Kidney glomerular epithelial cell (primary cell): ENCODE measurements at regions not wholly inside any gene's neighbourhood (a gene's known extent, or its start where the extent isn't known, plus 50 kb on each side); places are given as distances from the start of the nearest gene placed in this dataset.
A peak's percentile ranks its signal among the peaks of the same experiment; 100 is the strongest.
"Not testable (repeated sequence)": the region's sequence is repeated elsewhere in the genome, so short reads cannot be mapped to it uniquely, and the experiment has no call there.

Source experiments
- DNase-seq: peaks from one replicate; lab custom pipeline; 2025; lab: John Stamatoyannopoulos, UW

DNA sequence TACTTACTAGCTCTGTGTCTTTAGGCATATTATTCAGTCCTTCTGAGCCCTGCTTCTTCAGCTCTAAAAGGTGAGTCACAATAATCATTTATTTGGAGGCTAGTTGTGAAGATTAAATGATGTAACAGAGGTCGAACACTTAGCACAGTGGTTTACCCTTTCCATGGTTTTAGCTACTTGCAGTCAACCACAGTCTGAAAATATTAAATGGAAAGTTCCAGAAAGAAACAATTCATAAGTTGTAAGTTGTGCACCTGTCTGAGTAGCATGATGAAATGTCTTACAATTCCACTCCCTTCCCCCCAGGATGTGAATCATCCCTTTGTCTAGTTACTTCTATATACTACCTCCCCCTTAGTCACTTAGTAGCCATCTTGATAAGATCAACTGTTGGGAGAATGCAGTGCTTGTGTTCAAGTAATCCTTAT lies 217.6 kb upstream of the THUMPD2 start:
- DNase-seq = peak; percentile 61

- no peak for DNase-seq
Observed at GRCh38 chr2:39995005-39995737, 216.1 kb upstream of the THUMPD2 start.

DNA sequence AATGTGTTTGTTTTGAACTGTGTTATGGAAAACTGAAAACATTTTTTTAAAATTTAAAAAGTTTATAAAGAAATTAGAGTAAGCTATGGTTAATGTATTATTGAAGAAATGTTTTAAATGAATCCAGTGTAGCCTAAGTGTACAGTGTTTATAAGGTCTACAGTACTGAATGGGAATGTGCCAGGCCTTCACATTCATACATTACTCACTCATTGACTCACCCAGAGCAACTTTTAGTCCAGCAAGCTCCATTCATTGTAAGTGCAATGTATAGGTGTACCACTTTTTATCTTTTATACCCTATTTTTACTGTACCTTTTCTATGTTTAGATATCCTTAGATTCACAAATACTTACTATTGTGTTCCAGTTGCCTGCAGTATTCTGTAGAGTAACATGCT lies 215.1 kb upstream of the THUMPD2 start:
- DNase-seq = peak; percentile 60

- peak; percentile 5 for DNase-seq
Observed at GRCh38 chr2:39991298-39991697, 212.2 kb upstream of the THUMPD2 start.

DNA sequence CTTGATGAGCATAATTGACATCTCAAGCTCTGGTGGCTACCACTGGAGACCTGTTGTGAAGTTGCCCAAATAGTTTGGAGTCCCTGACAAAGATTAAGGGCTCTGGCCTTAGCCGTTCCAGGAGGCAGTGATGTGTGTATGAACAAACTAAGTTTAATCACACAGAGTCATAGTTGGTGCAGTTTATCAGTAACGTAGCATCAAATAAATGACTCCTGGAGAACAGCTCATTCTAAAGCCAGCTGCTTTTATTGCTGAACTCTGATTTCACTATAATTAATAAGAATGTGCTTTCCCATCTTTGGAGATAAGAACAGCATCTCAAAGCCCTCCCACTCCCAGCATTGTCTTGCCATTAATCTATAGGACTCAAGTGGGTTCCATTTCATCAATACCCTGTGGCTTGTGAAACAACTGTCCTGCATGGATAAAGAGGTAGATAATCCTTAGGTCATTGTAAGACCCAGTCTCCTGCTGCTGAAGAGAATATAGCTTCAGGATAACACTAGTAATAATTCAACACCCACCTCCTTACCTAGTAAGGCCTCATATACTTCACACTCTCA lies 211.4 kb upstream of the THUMPD2 start:
- peak; percentile 24 for DNase-seq

GRCh38 chr2:39989888-39990287 lies 210.8 kb upstream of the THUMPD2 start:
- peak; percentile 18 for DNase-seq

GRCh38 chr2:39981883-39982311 lies 202.8 kb upstream of the THUMPD2 start:
- no peak for DNase-seq

DNA sequence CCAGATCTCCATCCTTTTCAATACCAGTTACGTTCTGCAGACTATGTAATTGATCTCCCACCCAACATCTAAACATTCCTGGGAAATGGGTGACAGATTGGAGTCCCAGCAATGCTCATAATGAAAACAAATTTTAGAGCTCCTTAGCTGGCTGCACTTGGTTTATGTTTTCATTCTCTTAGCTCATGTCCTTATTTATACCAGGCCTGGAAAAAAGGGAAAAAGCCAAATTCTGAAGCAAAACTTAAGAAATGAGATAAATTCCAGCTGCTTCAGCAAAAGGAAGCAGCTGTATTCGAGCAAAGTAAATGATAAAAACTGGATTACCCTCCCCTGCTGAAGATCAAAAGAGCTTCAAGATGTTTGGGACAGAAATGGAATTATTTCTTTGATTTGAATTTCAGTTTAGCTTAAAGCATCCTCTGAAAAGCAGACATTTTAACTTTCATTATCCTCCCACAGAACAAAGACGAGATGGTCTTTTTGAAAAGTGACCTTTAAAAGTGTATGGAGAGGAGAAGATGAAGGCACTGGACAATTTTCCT lies 196.5 kb upstream of the THUMPD2 start:
- DNase-seq = no peak

GRCh38 chr2:39968037-39968436 lies 189.0 kb upstream of the THUMPD2 start:
- no peak for DNase-seq

DNA sequence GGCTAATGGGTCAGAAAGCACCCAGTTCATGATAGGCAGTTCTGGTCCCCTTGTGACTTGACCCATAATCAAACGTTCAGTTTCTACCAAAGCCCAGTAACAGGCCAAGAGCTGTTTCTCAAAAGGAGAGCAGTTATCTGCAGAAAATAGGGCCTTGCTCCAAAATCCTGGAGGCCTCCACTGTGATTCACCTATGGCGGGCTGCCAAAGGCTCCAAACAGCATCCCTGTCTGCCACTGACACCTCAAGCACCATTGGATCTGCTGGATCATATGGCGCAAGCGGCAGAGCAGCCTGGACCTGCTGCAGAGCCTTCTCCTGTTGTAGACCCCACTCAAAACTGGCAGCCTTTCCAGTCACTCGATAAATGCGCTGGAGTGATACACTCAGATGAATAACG lies 181.6 kb upstream of the THUMPD2 start:
- DNase-seq = not testable (repeated sequence)

- DNase-seq = no peak
Observed at GRCh38 chr2:39954346-39954745, 175.3 kb upstream of the THUMPD2 start.

- DNase-seq = no peak
Observed at GRCh38 chr2:39949131-39949530, 170.1 kb upstream of the THUMPD2 start.

- DNase-seq = no peak
Observed at GRCh38 chr2:39948016-39948719, 169.1 kb upstream of the THUMPD2 start.

GRCh38 chr2:39947294-39948015 lies 168.4 kb upstream of the THUMPD2 start:
- no peak for DNase-seq

DNA sequence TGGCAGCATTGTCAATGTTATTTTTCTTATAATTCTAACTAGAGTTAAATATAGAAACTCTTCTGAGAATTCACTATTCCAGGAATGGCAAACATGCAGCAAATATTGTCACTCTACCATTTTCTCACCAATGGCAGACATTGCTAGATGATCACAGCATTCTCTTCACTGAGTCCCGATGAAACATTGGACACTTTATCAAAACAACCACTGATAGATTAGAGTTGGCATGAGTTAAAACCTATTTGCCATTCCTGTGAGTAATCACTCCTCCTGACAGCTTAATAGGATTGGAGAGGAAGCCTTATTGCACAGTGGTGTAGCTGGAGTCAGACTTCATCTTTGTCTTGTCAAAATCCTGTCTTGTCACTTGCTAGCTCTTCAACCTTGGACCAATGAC lies 163.9 kb upstream of the THUMPD2 start:
- DNase-seq = peak; percentile 26

DNA sequence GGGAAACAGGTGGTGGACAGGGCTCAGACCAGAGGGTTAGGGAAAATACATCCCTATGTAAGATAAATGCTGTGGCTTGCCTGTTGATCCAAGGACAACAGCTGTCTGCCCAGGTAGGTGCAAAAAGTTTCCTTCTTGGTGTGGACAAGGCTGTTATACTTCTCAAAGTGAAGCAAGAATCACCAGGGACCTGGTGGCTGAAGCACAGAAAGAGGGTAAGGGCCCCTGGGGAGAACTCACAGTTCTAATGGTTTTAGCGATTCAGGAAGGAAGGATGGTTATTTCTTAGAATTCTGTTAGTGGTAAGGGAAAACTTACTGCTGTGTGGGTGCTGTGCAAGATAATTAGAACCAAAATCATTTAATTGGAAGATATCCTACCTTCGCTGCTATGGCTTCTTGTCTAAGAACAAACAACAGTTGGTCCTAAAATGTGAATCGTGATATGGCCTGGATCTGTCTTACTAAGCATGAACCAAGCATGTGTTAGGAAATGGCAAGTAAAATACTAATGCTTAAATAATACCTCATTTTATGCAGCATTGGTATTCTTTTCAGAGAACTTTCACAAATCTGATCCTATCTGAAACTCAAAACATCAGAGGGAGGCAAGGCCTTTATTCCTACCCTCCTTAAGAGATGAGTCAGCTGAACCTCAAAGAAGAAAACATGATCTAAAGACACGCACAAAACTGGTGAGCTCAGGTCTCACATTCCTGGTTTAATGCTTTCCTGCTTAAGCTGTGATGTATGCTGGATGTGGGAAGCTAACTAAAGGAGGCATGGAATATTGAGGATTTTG lies 159.2 kb upstream of the THUMPD2 start:
- peak; percentile 64 for DNase-seq

DNA sequence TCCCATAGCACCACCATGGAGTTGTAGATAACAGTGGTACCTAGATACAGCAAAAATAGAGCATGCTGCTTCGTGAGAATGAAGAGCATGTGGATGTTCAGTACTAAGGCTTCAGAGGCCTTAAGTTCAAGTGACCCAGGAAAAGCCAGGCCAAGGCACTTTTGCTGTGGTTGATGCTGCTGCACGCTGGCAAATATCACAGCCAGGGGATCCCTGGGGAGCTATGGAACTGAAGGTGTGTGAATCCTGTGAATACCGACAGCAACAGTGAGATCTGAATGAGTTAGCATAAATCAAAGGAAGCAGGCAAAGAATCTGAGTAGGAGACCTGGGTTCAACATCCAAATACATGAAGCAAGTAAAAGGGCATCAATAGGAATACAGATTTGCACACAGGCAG lies 158.6 kb upstream of the THUMPD2 start:
- DNase-seq = no peak

GRCh38 chr2:39934851-39935250 lies 155.8 kb upstream of the THUMPD2 start:
- no peak for DNase-seq

DNA sequence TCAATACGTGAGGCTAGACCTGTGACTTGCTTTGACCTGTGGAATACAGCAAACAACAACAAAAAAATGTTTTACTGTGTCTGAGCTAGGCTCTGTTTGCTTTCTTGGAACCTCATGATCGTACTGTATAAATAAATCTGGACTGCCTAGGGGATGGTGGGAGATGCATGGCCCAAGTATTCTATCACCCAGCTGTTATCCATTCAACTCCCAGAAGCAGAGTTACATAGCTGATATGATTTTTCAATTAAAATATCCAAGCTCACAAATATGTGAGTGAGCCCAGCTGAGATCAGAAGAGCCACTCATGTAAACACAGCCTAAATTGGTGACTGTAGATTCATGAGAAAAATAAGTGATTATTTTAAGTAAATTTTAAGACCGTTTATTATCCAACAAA lies 154.1 kb upstream of the THUMPD2 start:
- DNase-seq = no peak

DNA sequence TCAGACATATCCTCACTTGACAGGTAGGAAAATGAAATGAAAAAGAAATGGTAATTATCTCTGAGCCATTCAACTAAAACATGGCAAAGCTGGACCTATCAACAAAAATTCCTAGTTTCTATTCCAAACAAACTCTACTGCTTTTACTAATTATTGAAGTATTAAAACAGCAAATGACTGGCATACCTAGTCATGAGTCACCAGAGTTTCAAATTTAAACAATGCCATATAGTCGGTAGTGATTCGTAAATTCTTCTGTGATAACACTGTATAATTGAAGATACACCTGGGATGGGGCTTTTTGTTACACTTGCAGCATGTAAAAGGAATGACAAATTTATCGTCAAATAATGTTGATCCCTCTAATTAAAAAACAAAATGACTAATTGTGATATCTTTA lies 153.1 kb upstream of the THUMPD2 start:
- no peak for DNase-seq

DNA sequence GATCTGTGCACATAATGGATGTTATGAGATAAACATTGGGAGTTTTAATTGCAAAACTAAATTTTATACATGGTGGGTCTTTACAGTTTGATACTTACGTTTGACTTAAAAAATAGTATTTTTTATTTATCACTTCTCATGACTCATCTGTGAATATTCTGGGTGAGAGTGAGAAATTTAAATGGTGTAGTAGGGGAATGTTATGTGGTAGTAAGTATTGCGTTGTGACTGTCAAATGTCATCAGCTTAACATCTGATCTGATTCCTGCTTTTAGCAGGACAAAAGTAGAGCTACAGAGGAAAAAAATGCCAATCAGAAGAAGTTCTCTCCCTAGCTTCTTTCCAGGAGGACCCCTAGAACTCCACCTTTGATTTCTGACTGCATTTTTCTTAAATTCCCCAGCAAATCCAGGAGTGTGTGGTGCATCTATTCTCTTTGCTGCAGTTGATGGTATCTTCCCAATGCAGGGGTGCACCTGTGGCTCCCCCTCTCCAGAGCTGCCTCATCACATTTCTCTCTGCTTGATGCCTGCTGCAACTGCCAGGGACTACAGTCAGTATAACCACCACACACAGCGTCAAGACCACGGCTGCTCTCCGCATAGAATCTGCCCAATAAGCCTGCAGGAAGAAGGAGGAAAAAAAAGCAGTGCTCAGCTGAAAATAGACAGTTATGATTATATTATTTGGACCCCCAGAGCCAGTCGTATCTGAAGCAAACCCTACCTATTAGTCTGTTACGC lies 151.3 kb upstream of the THUMPD2 start:
- DNase-seq = no peak
